ENCODE measurements at regions not wholly inside any gene's neighbourhood (a gene's known extent, or its start where the extent isn't known, plus 50 kb on each side); places are given as distances from the start of the nearest gene placed in this dataset.
"Not testable (repeated sequence)": the region's sequence is repeated elsewhere in the genome, so short reads cannot be mapped to it uniquely, and the experiment has no call there.

- DNase-seq (ENCODE audit: low read depth), result no peak
These were observed 1413.8 kb downstream of the SI start for GRCh38 chr3:163664466-163664865.

- DNase-seq (ENCODE audit: low read depth), result no peak
These were observed 1421.2 kb downstream of the SI start for GRCh38 chr3:163657088-163657487.

- DNase-seq (ENCODE audit: low read depth), result no peak
These were observed 1423.3 kb downstream of the SI start for GRCh38 chr3:163655021-163655420.

- no peak for DNase-seq (ENCODE audit: low read depth)
These were observed 1434.1 kb downstream of the SI start for GRCh38 chr3:163644172-163644571.

GRCh38 chr3:163632722-163633121 lies 1445.6 kb downstream of the SI start:
- DNase-seq (ENCODE audit: low read depth), result no peak

- DNase-seq (ENCODE audit: low read depth), result no peak
These were observed 1451.5 kb downstream of the SI start for GRCh38 chr3:163626753-163627152.

GRCh38 chr3:163622384-163622783 lies 1455.9 kb downstream of the SI start:
- DNase-seq (ENCODE audit: low read depth), result no peak

GRCh38 chr3:163614886-163615285 lies 1463.4 kb downstream of the SI start:
- DNase-seq (ENCODE audit: low read depth), result no peak

- DNase-seq (ENCODE audit: low read depth), result no peak
These were observed 1472.4 kb downstream of the SI start for GRCh38 chr3:163605915-163606314.

- DNase-seq (ENCODE audit: low read depth), result no peak
These were observed 1476.9 kb downstream of the SI start for GRCh38 chr3:163601426-163601825.

- no peak for DNase-seq (ENCODE audit: low read depth)
These were observed 1491.0 kb downstream of the SI start for GRCh38 chr3:163587342-163587741.

- DNase-seq (ENCODE audit: low read depth), result no peak
These were observed 1495.3 kb downstream of the SI start for GRCh38 chr3:163582967-163583366.

GRCh38 chr3:163577271-163577670 lies 1501.0 kb downstream of the SI start:
- no peak for DNase-seq (ENCODE audit: low read depth)

GRCh38 chr3:163576314-163576713 lies 1502.0 kb downstream of the SI start:
- no peak for DNase-seq (ENCODE audit: low read depth)

GRCh38 chr3:163573324-163573723 lies 1505.0 kb downstream of the SI start:
- DNase-seq (ENCODE audit: low read depth), result no peak

- no peak for DNase-seq (ENCODE audit: low read depth)
These were observed 1505.4 kb downstream of the SI start for GRCh38 chr3:163572856-163573255.

- DNase-seq (ENCODE audit: low read depth), result no peak
These were observed 1514.8 kb downstream of the SI start for GRCh38 chr3:163563485-163563884.

GRCh38 chr3:163562625-163563024 lies 1515.7 kb downstream of the SI start:
- no peak for DNase-seq (ENCODE audit: low read depth)

GRCh38 chr3:163561151-163561550 lies 1517.1 kb downstream of the SI start:
- no peak for DNase-seq (ENCODE audit: low read depth)

- no peak for DNase-seq (ENCODE audit: low read depth)
These were observed 1517.8 kb downstream of the SI start for GRCh38 chr3:163560459-163560858.

- no peak for DNase-seq (ENCODE audit: low read depth)
These were observed 1521.3 kb downstream of the SI start for GRCh38 chr3:163556813-163557523.

- DNase-seq (ENCODE audit: low read depth), result no peak
These were observed 1522.4 kb downstream of the SI start for GRCh38 chr3:163555918-163556317.

GRCh38 chr3:163552659-163552966 lies 1525.7 kb downstream of the SI start:
- DNase-seq (ENCODE audit: low read depth), result no peak

GRCh38 chr3:163551915-163552658 lies 1526.2 kb downstream of the SI start:
- not testable (repeated sequence) for DNase-seq (ENCODE audit: low read depth)
